GM21825 (cell line): ENCODE measurements at regions not wholly inside any gene's neighbourhood (a gene's known extent, or its start where the extent isn't known, plus 50 kb on each side); places are given as distances from the start of the nearest gene placed in this dataset.
A peak's percentile ranks its signal among the peaks of the same experiment; 100 is the strongest.

Source experiments
- ATAC-seq: cut with Tn5 transposase; IDR thresholded peaks from one replicate; pipeline ENCODE4 v1.9.1; 2021; ENCODE audit warnings: mild to moderate bottlenecking, moderate library complexity; ENCODE audit not compliant: unreplicated experiment

DNA sequence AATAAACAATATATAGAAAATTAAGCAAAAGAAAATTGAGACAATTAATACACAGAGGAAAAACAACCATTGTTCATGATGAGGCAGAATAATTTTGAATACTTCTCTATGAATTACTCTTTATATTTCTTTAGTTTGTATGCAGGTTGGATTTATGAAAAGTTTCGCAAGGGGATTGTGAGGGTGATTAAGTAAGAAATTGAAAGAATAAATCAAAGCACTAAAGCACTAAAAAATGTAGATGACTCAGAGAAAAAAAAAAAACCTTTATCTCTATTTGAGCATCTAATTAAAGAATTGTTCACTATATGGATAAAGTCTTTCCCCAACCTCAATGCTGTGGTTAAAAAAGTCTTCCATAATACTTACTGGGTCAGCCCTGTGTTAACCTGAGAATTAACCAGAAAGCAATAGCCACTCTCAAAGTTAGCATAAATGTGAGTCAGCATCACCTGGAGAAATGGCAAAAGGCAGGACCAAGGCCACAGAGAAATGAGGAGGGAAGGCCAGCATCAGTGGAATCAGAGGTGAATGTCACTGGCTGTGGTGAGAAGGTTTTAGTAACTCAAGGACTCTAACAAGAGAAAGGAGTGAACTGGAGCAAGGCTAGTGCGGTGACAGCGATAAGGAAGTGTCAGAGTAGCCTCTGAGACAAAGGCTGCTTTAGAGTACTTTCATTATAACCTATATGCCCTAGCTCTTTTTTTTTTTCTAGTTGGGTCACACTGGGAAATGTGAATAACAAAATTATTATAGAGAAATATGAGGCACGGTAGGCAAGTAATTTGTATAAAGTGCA, 310.4 kb downstream of the KCNC2 start:
- ATAC-seq: no peak

DNA sequence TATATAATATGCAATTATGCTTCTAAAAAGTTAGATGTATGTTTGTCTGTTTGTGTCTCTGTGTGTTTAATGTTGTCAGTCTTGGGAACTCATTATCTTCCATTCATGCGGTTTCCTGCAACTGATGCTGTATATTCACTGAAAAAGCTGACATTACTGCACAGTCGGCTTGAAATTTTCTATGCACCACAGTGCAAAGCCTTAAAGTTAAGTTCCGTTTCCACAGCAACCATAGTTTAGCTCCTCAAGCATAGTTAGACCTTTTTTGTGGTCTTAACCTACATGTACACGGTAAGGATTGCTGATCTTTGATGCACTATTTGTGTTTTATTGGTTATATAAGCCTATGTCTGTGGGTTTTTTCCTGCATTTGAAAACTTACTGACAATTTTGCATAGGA, 309.4 kb downstream of the KCNC2 start:
- no peak for ATAC-seq

GRCh38 chr12:74903522-74903921, 306.1 kb downstream of the KCNC2 start:
- ATAC-seq: peak; percentile 54

DNA sequence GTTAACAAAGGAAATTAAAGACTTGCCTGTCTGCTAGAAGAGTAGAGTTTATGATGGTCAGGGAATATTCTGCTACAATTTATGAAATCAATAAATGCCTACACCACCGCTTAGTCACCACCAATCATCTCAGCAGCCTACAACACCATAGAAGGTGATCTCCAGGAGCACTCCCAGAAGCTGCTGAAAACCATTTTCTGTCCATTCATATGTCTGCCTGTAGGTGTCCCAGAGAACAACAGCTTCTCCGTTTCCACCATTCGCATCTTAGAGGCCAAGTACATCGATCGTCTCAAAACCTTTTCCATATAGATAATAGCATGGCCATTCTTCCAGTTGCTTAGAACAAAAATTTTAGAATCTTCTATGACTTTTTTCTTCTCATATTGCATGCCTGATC, 303.4 kb downstream of the KCNC2 start:
- no peak for ATAC-seq

DNA sequence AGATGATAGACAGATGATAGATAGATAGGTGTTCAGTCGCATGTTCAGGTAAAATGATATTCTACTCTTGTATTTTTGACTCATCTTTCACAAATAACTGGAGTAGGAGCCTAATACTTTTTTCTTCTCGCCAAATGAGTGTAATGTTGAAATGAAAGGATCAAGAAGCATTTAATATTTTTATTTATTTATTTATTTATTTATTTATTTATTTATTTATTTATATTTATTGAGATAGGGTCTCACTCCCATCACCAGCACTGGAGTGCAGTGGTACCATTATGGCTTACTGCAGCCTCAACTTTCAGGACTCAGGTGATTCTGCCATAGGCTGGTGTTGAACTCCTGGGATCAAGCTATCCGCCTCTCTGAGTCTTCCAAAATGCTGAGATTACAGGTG, 298.8 kb downstream of the KCNC2 start:
- ATAC-seq: no peak

DNA sequence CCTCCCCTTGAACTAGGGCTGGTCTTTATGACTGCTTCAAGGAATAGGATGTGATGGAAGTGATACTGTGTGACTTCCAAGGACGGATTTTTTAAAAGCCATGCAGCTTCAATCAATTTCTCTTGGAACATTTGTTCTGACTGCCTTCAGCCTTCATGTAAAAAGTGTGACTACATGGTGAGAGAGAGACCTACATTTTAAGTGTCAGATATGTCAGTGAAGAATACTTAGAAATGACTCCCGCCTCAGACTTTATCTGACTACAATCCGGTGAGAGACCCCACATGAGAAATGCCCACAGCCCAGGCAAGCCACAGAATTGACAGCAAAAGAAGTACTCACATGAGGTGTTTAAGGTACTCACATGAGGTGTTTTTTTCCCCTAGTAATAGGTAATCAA, 295.3 kb downstream of the KCNC2 start:
- no peak for ATAC-seq

DNA sequence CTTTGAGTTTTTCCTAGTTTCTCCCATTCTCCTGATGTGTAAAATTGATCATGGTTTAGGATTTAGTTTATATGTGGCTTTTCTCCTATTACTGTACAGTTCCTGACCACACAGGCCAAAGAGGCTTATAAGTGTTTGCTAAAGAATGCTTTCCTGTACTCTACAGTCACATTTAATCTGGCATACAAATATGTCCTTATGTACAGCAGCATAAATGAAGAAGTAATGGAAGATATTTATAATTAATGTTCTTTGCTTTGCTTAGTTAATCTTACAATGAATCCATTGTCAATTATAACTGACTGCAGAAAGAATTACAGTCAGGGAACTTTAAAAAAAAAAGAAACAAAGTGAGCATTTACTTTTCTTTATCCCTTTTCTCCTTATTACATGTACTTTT, 293.9 kb downstream of the KCNC2 start:
- ATAC-seq: no peak

DNA sequence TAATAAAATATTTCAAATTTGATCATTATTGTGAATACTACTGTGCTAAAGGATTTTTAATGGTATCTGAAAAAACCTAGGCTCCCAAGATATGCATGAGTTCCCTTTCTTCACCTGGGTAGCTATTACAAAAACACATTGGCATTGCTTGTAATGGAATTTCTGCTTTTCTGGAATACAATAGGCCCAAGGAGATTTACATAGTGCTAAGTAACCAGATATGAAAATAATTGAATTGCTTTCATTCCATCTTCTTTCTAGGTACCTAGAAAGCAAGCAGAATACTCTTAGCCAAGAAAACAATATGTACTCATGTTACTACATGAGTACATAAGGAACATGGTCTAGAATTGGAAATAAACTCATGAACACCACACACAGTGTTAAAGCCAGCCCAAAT, 291.9 kb downstream of the KCNC2 start:
- ATAC-seq: no peak

- no peak for ATAC-seq
Measured at GRCh38 chr12:74918291-74918690, 291.3 kb downstream of the KCNC2 start.

- ATAC-seq: no peak
Measured at GRCh38 chr12:74922117-74922516, 287.5 kb downstream of the KCNC2 start.

- ATAC-seq: no peak
Measured at GRCh38 chr12:74922642-74923041, 287.0 kb downstream of the KCNC2 start.

GRCh38 chr12:74941670-74942069, 268.0 kb downstream of the KCNC2 start:
- no peak for ATAC-seq

- ATAC-seq: no peak
Measured at GRCh38 chr12:74945771-74946198, 263.9 kb downstream of the KCNC2 start.

DNA sequence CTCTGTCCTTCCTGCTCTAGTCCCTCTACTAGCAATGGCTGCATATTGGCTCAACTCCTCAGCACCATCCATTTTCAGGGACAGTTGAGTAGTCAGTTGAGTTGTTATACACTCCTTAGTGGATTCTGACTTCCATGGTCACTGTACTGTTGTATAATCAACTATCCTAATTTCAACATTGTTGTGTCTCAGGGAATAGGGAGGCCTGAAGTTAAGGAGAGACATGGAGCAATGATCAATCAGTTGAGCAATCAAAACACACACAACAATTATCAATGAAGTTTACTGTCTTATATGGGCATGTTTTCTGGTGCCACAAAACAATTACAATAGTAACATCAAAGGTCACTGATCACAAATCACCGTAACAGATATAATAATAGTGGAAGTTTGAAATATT, 255.9 kb downstream of the KCNC2 start:
- ATAC-seq: no peak

GRCh38 chr12:74957231-74957630, 252.4 kb downstream of the KCNC2 start:
- no peak for ATAC-seq

DNA sequence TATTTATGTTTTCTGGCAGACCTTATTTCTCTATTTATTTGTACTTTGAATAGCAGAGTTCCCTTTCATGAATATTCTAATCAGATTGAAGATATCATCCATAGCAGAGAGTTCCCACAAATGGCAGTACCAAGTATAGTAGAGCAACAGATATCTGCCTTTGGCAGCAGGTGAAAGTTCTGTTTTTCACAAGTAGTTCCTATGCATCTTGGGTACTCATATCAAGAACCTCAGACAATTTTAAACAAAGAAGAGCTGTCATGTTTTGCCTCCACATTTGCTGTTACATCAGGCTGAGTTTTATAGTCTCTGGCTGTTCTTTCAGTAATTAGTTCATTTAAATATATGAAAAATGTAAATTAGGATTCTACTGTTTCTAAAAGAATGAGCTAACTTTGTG, 252.0 kb downstream of the KCNC2 start:
- ATAC-seq: no peak

DNA sequence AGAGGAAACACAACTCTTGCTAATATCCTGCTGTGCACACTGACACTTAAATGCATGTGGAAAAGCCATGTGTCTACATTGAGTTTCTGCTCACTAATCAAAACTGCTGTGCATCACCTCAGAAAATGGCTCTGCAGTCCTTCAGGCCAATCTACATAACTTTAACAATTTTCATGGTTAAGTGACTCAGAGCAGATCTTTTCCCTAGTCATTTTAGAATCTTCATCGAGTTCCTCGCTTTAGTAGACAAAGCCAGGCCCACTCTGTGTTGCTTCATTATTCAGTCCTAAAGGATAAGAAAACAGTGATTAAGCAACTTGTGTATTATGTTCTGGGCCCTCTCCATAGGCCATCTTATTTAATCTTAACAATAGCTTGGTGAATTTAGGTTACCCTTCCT, 250.0 kb downstream of the KCNC2 start:
- no peak for ATAC-seq

GRCh38 chr12:74963304-74963703, 246.3 kb downstream of the KCNC2 start:
- ATAC-seq: no peak

DNA sequence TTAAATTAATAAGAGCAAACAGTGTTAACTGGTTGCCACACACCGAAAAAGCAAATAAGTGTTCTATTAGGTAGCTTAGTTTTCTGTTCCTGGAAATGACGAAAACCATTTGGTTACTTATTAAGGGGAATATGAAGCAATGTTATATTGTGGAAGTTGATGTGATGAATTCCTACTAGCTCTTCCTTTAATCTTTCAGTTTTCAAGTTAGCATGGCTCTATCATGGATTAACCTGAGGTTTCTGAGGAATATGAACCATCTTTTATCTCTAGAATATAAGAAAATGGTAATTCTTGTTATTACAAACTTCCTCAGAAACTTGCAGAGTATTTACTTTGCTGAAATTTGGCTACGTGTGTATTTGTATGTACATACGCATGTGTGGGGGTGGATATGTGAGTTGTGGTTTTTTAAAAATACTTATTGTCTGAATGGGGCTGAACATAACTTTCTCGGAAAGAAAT, 245.7 kb downstream of the KCNC2 start:
- ATAC-seq: no peak

- ATAC-seq: no peak
Measured at GRCh38 chr12:74964390-74964789, 245.2 kb downstream of the KCNC2 start.

DNA sequence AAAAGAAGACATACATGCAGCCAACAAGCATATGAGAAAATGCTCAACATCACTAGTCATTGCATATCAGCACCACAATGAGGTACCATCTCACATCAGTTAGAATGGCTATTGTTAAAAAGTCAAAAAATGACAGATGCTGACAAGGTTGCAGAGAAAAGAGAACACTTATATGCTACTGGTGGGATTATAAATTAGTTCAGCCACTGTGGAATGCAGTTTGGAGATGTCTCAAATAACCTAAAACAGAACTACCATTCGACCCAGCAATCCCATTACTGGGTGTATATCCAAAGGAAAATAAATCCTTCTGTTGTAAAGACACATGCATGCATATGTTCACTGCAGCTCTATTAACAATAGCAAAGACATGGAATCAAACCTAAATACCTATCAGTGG, 238.4 kb downstream of the KCNC2 start:
- ATAC-seq: no peak

DNA sequence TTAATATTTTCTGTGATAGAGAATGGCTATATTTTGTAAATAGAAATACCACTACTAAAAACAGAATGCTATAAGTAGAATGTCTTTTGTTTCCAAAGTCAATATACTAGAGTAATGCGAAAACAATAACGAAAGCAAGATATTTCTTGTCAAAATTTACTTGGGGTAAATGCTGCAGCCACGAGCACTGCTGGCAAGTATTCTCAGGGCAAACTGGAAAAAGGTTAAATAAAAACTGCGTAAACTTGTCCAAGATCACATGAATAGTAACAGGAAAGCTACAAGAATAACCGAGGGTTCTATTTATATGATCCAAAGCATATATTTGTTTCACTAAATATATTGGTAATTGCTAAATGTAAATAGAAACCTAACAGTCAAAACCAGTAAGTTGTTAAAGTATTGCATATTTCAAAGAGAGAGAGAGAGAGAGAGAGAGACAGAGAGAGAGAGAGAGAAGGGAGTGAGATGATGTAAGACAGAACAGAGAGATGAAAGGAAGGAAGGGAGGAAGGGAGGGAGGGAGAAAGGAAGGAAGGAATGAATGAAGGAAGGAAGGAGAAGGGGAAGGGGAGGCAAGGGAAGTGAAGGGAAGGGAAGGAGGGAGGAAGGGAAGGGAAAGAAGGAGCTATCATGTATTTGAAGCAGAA, 231.7 kb downstream of the KCNC2 start:
- ATAC-seq: no peak
